ENCODE measurements at regions not wholly inside any gene's neighbourhood (a gene's known extent, or its start where the extent isn't known, plus 50 kb on each side); places are given as distances from the start of the nearest gene placed in this dataset.
A peak's percentile ranks its signal among the peaks of the same experiment; 100 is the strongest.

GRCh38 chr2:187054501-187055319 is 205.7 kb upstream of the ZSWIM2 start:
- no peak overlapping the region for H3K9ac ChIP-seq (ENCODE audit: control insufficient read depth, insufficient read depth, low read length)
- in situ Hi-C loops (cut with MboI), result no loop called here
- H2AFZ ChIP-seq (ENCODE audit: control insufficient read depth, low read depth, low read length), result no peak overlapping the region
- ChIA-PET SMC1A (ENCODE audit: uncharacterized antibody, unreplicated experiment) (interaction anchor here (1.2 to 1.8 kb wide), 3 partner anchors 394 to 402 kb away, joined by 3 to 4 read pairs (median 3); no protein-coding TSS in a partner anchor), POLR2A (no interaction called here), CTCF (interaction anchor here (0.7 to 1.2 kb wide), 3 partner anchors 15 to 192 kb away, joined by 3 read pairs; no protein-coding TSS in a partner anchor), RAD21 (ENCODE audit: unreplicated experiment) (interaction anchor here (0.6 kb wide), 1 partner anchor 397 kb away, joined by 3 read pairs; no protein-coding TSS in a partner anchor)
- 14% methylated on average over 5 of the region's 5 CpGs for WGBS (ENCODE audit: insufficient coverage, insufficient replicate concordance, low lambda C conversion rate, missing lambda C conversion rate)
- H3K27ac ChIP-seq (ENCODE audit: control insufficient read depth, insufficient read depth), result no peak overlapping the region
- DNase-seq (ENCODE audit: low read depth, low spot score) (no peak), ATAC-seq (peak; percentile 63), FAIRE-seq (no peak)
- H3K79me2 ChIP-seq (ENCODE audit: control insufficient read depth, insufficient read depth, low read length), result no peaks in the 10 kb centered on the region
- no peaks in the 10 kb centered on the region for H3K9me3 ChIP-seq (replicated peaks; ENCODE audit: control insufficient read depth, insufficient read depth, low read length)
- H4K20me1 ChIP-seq (ENCODE audit: control insufficient read depth, insufficient read depth), result no peaks in the 10 kb centered on the region
- no peaks in the 10 kb centered on the region for H3K36me3 ChIP-seq (ENCODE audit: control insufficient read depth in 2 of 2, insufficient read depth in 2 of 2, low read length in 1 of 2)
- intact Hi-C loops (cut with micrococcal nuclease; ENCODE audit: unreplicated experiment), result loop anchor here (10.0 kb wide), 1 partner anchor 390 kb away; the partner anchor contains the start of gene CALCRL
- no peak overlapping the region for H3K4me2 ChIP-seq (ENCODE audit: control insufficient read depth, insufficient read depth)
- no peaks in the 10 kb centered on the region; a peak in 2 of 4 replicates for H3K27me3 ChIP-seq (replicated peaks in 1 of 2; ENCODE audit: control insufficient read depth in 2 of 2, insufficient read depth in 2 of 2, low read length in 1 of 2)
- no peak overlapping the region for H3K4me3 ChIP-seq
- H3K4me1 ChIP-seq (ENCODE audit: control insufficient read depth, insufficient read depth, low read length), result no peaks in the 10 kb centered on the region
- TF ChIP-seq CTCF (IDR thresholded peaks at IDR 0.05 in 2 of 3, conservative IDR thresholded peaks at IDR 0.05 in 1 of 3; ENCODE audit: control insufficient read depth in 2 of 3, extremely low read depth in 1 of 3, insufficient read depth in 1 of 3, low read depth in 3 of 3, low read length in 3 of 3), result peak in 1 of 3 experiments; percentile 23; a peak in 1 of 6 replicates
- no peak for TF ChIP-seq IRF4 (IDR thresholded peaks at IDR 0.05; ENCODE audit: low read depth, low read length)
- BruUV-seq (replicated peaks), result no TSS peak

Data from GM12878 (cell line).